ENCODE measurements at regions not wholly inside any gene's neighbourhood (a gene's known extent, or its start where the extent isn't known, plus 50 kb on each side); places are given as distances from the start of the nearest gene placed in this dataset.

- no CpG with 5 or more reads among the region's 1 CpG for WGBS (ENCODE audit: extremely low coverage, insufficient coverage, low lambda C conversion rate)
- Histone ChIP-seq H3K79me2 (ENCODE audit: control insufficient read depth, insufficient read depth, low read length) (no peaks in the 10 kb centered on the region), H3K27ac (ENCODE audit: low read depth, low read length) (no peak overlapping the region), H2AK5ac (ENCODE audit: low read length) (no peak overlapping the region), H2BK15ac (replicated peaks; ENCODE audit: low read depth) (no peak overlapping the region), H3K36me3 (ENCODE audit: control insufficient read depth, insufficient read depth, low read length) (no peaks in the 10 kb centered on the region), H2BK5ac (ENCODE audit: low read length) (no peak overlapping the region), H3K4me1 (ENCODE audit: control insufficient read depth, low read depth, low read length) (no peaks in the 10 kb centered on the region), H2BK120ac (ENCODE audit: low read depth, low read length) (no peak overlapping the region), H4K5ac (ENCODE audit: low read length) (no peak overlapping the region), H3K4me2 (ENCODE audit: low read length) (no peak overlapping the region), H4K8ac (ENCODE audit: low read depth, low read length) (no peak overlapping the region), H3K9ac (ENCODE audit: low read length) (no peak overlapping the region), H3K56ac (ENCODE audit: low read length) (no peak overlapping the region), H3K27me3 (ENCODE audit: insufficient read depth, low read length, poor library complexity) (no peaks in the 10 kb centered on the region), H3K4ac (ENCODE audit: low read depth, low read length) (no peak overlapping the region), H3K4me3 (ENCODE audit: low read length) (no peak overlapping the region), H3K18ac (ENCODE audit: low read length) (no peak overlapping the region), H3K23ac (ENCODE audit: low read length) (no peak overlapping the region), H3K79me1 (ENCODE audit: low read length) (no peaks in the 10 kb centered on the region)
- DNase-seq, result no peak
These were observed 58.1 kb upstream of the IPO5 start for GRCh38 chr13:97895383-97895782.

- Histone ChIP-seq H4K8ac (ENCODE audit: low read depth, low read length) (no peak overlapping the region), H3K4me3 (ENCODE audit: low read length) (no peak overlapping the region), H3K4me2 (ENCODE audit: low read length) (no peak overlapping the region), H2BK15ac (replicated peaks; ENCODE audit: low read depth) (no peak overlapping the region), H3K79me2 (ENCODE audit: control insufficient read depth, insufficient read depth, low read length) (no peaks in the 10 kb centered on the region), H3K23ac (ENCODE audit: low read length) (no peak overlapping the region), H3K4me1 (ENCODE audit: control insufficient read depth, low read depth, low read length) (no peaks in the 10 kb centered on the region), H2AK5ac (ENCODE audit: low read length) (no peak overlapping the region), H3K56ac (ENCODE audit: low read length) (no peak overlapping the region), H3K9ac (ENCODE audit: low read length) (no peak overlapping the region), H3K4ac (ENCODE audit: low read depth, low read length) (no peak overlapping the region), H3K79me1 (ENCODE audit: low read length) (no peaks in the 10 kb centered on the region), H3K27ac (ENCODE audit: low read depth, low read length) (no peak overlapping the region), H3K18ac (ENCODE audit: low read length) (no peak overlapping the region), H3K36me3 (ENCODE audit: control insufficient read depth, insufficient read depth, low read length) (no peaks in the 10 kb centered on the region), H2BK5ac (ENCODE audit: low read length) (no peak overlapping the region), H3K27me3 (ENCODE audit: insufficient read depth, low read length, poor library complexity) (no peaks in the 10 kb centered on the region), H4K5ac (ENCODE audit: low read length) (no peak overlapping the region), H2BK120ac (ENCODE audit: low read depth, low read length) (no peak overlapping the region)
- no peak for DNase-seq
- no CpG with 5 or more reads among the region's 2 CpGs for WGBS (ENCODE audit: extremely low coverage, insufficient coverage, low lambda C conversion rate)
These were observed 57.0 kb upstream of the IPO5 start for GRCh38 chr13:97896446-97896845.

- H3K9ac ChIP-seq (ENCODE audit: low read length), result no peak overlapping the region
- no peak overlapping the region for H3K4me2 ChIP-seq (ENCODE audit: low read length)
- H4K8ac ChIP-seq (ENCODE audit: low read depth, low read length), result no peak overlapping the region
- no peaks in the 10 kb centered on the region for H3K27me3 ChIP-seq (ENCODE audit: insufficient read depth, low read length, poor library complexity)
- no peaks in the 10 kb centered on the region for H3K79me2 ChIP-seq (ENCODE audit: control insufficient read depth, insufficient read depth, low read length)
- WGBS (ENCODE audit: extremely low coverage, insufficient coverage, low lambda C conversion rate), result no CpG with 5 or more reads among the region's 1 CpG
- H3K4me1 ChIP-seq (ENCODE audit: control insufficient read depth, low read depth, low read length), result no peaks in the 10 kb centered on the region
- no peak overlapping the region for H2BK15ac ChIP-seq (replicated peaks; ENCODE audit: low read depth)
- DNase-seq, result no peak
- H3K27ac ChIP-seq (ENCODE audit: low read depth, low read length), result no peak overlapping the region
- H3K79me1 ChIP-seq (ENCODE audit: low read length), result no peaks in the 10 kb centered on the region
- H2AK5ac ChIP-seq (ENCODE audit: low read length), result no peak overlapping the region
- no peak overlapping the region for H2BK120ac ChIP-seq (ENCODE audit: low read depth, low read length)
- no peak overlapping the region for H3K23ac ChIP-seq (ENCODE audit: low read length)
- H3K18ac ChIP-seq (ENCODE audit: low read length), result no peak overlapping the region
- H3K56ac ChIP-seq (ENCODE audit: low read length), result no peak overlapping the region
- no peak overlapping the region for H4K5ac ChIP-seq (ENCODE audit: low read length)
- H3K4me3 ChIP-seq (ENCODE audit: low read length), result no peak overlapping the region
- no peak overlapping the region for H2BK5ac ChIP-seq (ENCODE audit: low read length)
- no peaks in the 10 kb centered on the region for H3K36me3 ChIP-seq (ENCODE audit: control insufficient read depth, insufficient read depth, low read length)
- H3K4ac ChIP-seq (ENCODE audit: low read depth, low read length), result no peak overlapping the region
These were observed 51.8 kb upstream of the IPO5 start for GRCh38 chr13:97901716-97902115.

Measured in mesendoderm (in vitro differentiated cells).